ENCODE measurements at regions not wholly inside any gene's neighbourhood (a gene's known extent, or its start where the extent isn't known, plus 50 kb on each side); places are given as distances from the start of the nearest gene placed in this dataset.

- H3K27me3 Mint-ChIP-seq (ENCODE audit: unreplicated experiment): no peaks in the 10 kb centered on the region
- no peak for DNase-seq
- H3K4me3 Mint-ChIP-seq (ENCODE audit: low read depth, unreplicated experiment): no peak overlapping the region
- H3K27ac Mint-ChIP-seq (ENCODE audit: unreplicated experiment): no peak overlapping the region
- CTCF ChIA-PET: interaction anchor here (0.6 kb wide), 2 partner anchors 1644 to 1694 kb away, joined by 4 read pairs; no protein-coding TSS in a partner anchor
- H3K4me1 Mint-ChIP-seq (ENCODE audit: low read depth, unreplicated experiment): no peaks in the 10 kb centered on the region
- H3K9me3 Mint-ChIP-seq (ENCODE audit: low read depth, unreplicated experiment): peaks cover 12% of the 10 kb centered on the region
- no TSS peak for BruUV-seq (replicated peaks)
- intact Hi-C loops (cut with micrococcal nuclease; ENCODE audit: unreplicated experiment): no loop called here
- TF ChIP-seq CTCF (IDR thresholded peaks at IDR 0.05; ENCODE audit: unreplicated experiment): no peak
- H3K36me3 Mint-ChIP-seq (ENCODE audit: insufficient read depth, unreplicated experiment): no peaks in the 10 kb centered on the region
Observed at GRCh38 chr20:41865938-41866337, 247.8 kb upstream of the CHD6 start.

GRCh38 chr20:41862476-41862875 is 244.3 kb upstream of the CHD6 start:
- BruUV-seq (replicated peaks): no TSS peak
- no peak overlapping the region for H3K27ac Mint-ChIP-seq (ENCODE audit: unreplicated experiment)
- H3K9me3 Mint-ChIP-seq (ENCODE audit: low read depth, unreplicated experiment): no peaks in the 10 kb centered on the region
- intact Hi-C loops (cut with micrococcal nuclease; ENCODE audit: unreplicated experiment): no loop called here
- no peak overlapping the region for H3K4me3 Mint-ChIP-seq (ENCODE audit: low read depth, unreplicated experiment)
- no peak for DNase-seq
- H3K36me3 Mint-ChIP-seq (ENCODE audit: insufficient read depth, unreplicated experiment): no peaks in the 10 kb centered on the region
- no peak for TF ChIP-seq CTCF (IDR thresholded peaks at IDR 0.05; ENCODE audit: unreplicated experiment)
- H3K27me3 Mint-ChIP-seq (ENCODE audit: unreplicated experiment): no peaks in the 10 kb centered on the region
- CTCF ChIA-PET: no interaction called here
- H3K4me1 Mint-ChIP-seq (ENCODE audit: low read depth, unreplicated experiment): no peaks in the 10 kb centered on the region

- CTCF ChIA-PET: no interaction called here
- no peaks in the 10 kb centered on the region for H3K4me1 Mint-ChIP-seq (ENCODE audit: low read depth, unreplicated experiment)
- H3K27me3 Mint-ChIP-seq (ENCODE audit: unreplicated experiment): no peaks in the 10 kb centered on the region
- TF ChIP-seq CTCF (IDR thresholded peaks at IDR 0.05; ENCODE audit: unreplicated experiment): no peak
- DNase-seq: no peak
- no peak overlapping the region for H3K4me3 Mint-ChIP-seq (ENCODE audit: low read depth, unreplicated experiment)
- BruUV-seq (replicated peaks): no TSS peak
- H3K27ac Mint-ChIP-seq (ENCODE audit: unreplicated experiment): no peak overlapping the region
- intact Hi-C loops (cut with micrococcal nuclease; ENCODE audit: unreplicated experiment): no loop called here
- H3K36me3 Mint-ChIP-seq (ENCODE audit: insufficient read depth, unreplicated experiment): no peaks in the 10 kb centered on the region
- H3K9me3 Mint-ChIP-seq (ENCODE audit: low read depth, unreplicated experiment): no peaks in the 10 kb centered on the region
Observed at GRCh38 chr20:41861772-41862422, 243.7 kb upstream of the CHD6 start.

DNA sequence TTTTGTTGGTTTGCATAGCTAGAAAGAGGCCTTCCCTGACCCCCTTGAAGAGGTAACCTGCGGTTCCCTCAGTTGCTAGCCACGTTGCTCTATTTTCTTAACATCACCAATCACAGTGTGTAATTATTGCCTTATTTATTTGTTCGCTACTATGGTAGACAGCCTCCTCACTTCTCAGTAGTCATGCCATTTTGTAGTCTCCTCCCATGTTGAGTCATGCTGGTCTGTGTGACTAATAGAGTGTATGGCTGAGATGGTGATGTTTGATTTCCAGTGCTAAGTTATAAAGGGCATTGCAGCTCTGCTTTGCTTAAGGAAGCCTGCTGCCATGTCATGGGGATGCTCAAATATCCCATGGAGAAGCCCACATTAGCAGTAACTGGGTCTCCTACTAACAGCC is 236.6 kb upstream of the CHD6 start:
- no peak for TF ChIP-seq CTCF (IDR thresholded peaks at IDR 0.05; ENCODE audit: unreplicated experiment)
- peaks cover 11% of the 10 kb centered on the region for H3K9me3 Mint-ChIP-seq (ENCODE audit: low read depth, unreplicated experiment)
- no peak for DNase-seq
- CTCF ChIA-PET: interaction anchor here (1.1 kb wide), 1 partner anchor 18 kb away, joined by 3 read pairs; no protein-coding TSS in a partner anchor
- H3K36me3 Mint-ChIP-seq (ENCODE audit: insufficient read depth, unreplicated experiment): no peaks in the 10 kb centered on the region
- intact Hi-C loops (cut with micrococcal nuclease; ENCODE audit: unreplicated experiment): no loop called here
- BruUV-seq (replicated peaks): no TSS peak
- H3K27me3 Mint-ChIP-seq (ENCODE audit: unreplicated experiment): no peaks in the 10 kb centered on the region
- H3K27ac Mint-ChIP-seq (ENCODE audit: unreplicated experiment): no peak overlapping the region
- peaks cover 7% of the 10 kb centered on the region for H3K4me1 Mint-ChIP-seq (ENCODE audit: low read depth, unreplicated experiment)
- H3K4me3 Mint-ChIP-seq (ENCODE audit: low read depth, unreplicated experiment): no peak overlapping the region

Data from Calu3 (cell line).